Stimulated activated naive CD8-positive, alpha-beta T cell treated with anti-CD3 and anti-CD28 coated beads, Interleukin-15, Interleukin-2, amounts not matched to agents 100 U/mL and 50 U/mL, for 24 hours (primary cell): ENCODE measurements at regions not wholly inside any gene's neighbourhood (a gene's known extent, or its start where the extent isn't known, plus 50 kb on each side); places are given as distances from the start of the nearest gene placed in this dataset.
"Not testable (repeated sequence)": the region's sequence is repeated elsewhere in the genome, so short reads cannot be mapped to it uniquely, and the experiment has no call there.

ENCODE experiments used
- ATAC-seq: fragments of 150-1000 bp; cut with Tn5 transposase; one replicate; pipeline ENCODE4 v1.10.0; 2021
- DNase-seq: peaks from one replicate; pipeline ENCODE4 v3.0.0; 2021

- DNase-seq = no peak
- ATAC-seq = no peak
Measured at GRCh38 chr2:5148392-5149085, 543.6 kb upstream of the SOX11 start.

- DNase-seq = no peak
Measured at GRCh38 chr2:5150871-5151270, 541.3 kb upstream of the SOX11 start.

GRCh38 chr2:5164776-5165525, 527.2 kb upstream of the SOX11 start:
- DNase-seq = no peak
- no peak for ATAC-seq

More at GRCh38 chr2:5150871-5151270, 541.3 kb upstream of the SOX11 start:
- ATAC-seq = no peak

GRCh38 chr2:5172923-5173322, 519.3 kb upstream of the SOX11 start:
- ATAC-seq = no peak
- DNase-seq = no peak

- ATAC-seq = no peak
- no peak for DNase-seq
Measured at GRCh38 chr2:5173876-5174535, 518.2 kb upstream of the SOX11 start.

GRCh38 chr2:5175231-5175630, 517.0 kb upstream of the SOX11 start:
- no peak for ATAC-seq
- no peak for DNase-seq

- ATAC-seq = no peak
- DNase-seq = no peak
Measured at GRCh38 chr2:5176764-5177163, 515.4 kb upstream of the SOX11 start.

GRCh38 chr2:5183031-5183430, 509.2 kb upstream of the SOX11 start:
- ATAC-seq = no peak
- DNase-seq = no peak

GRCh38 chr2:5187283-5187682, 504.9 kb upstream of the SOX11 start:
- DNase-seq (no peak), ATAC-seq (no peak)

GRCh38 chr2:5188636-5189035, 503.5 kb upstream of the SOX11 start:
- ATAC-seq (no peak), DNase-seq (no peak)

GRCh38 chr2:5190023-5190422, 502.2 kb upstream of the SOX11 start:
- ATAC-seq (no peak), DNase-seq (no peak)

- DNase-seq (no peak), ATAC-seq (no peak)
Measured at GRCh38 chr2:5195636-5196035, 496.5 kb upstream of the SOX11 start.

- DNase-seq (no peak), ATAC-seq (no peak)
Measured at GRCh38 chr2:5203134-5203755, 488.9 kb upstream of the SOX11 start.

GRCh38 chr2:5206742-5207141, 485.4 kb upstream of the SOX11 start:
- ATAC-seq, DNase-seq: not testable (repeated sequence)

GRCh38 chr2:5215989-5216607, 476.1 kb upstream of the SOX11 start:
- DNase-seq (no peak), ATAC-seq (no peak)

GRCh38 chr2:5227062-5227699, 465.0 kb upstream of the SOX11 start:
- DNase-seq (no peak), ATAC-seq (no peak)

GRCh38 chr2:5229574-5229973, 462.6 kb upstream of the SOX11 start:
- ATAC-seq = no peak

GRCh38 chr2:5230444-5230843, 461.7 kb upstream of the SOX11 start:
- no peak for DNase-seq
- ATAC-seq = no peak

More at GRCh38 chr2:5229574-5229973, 462.6 kb upstream of the SOX11 start:
- no peak for DNase-seq

- ATAC-seq = no peak
- DNase-seq = no peak
Measured at GRCh38 chr2:5230855-5231254, 461.3 kb upstream of the SOX11 start.

GRCh38 chr2:5231287-5231686, 460.9 kb upstream of the SOX11 start:
- ATAC-seq = no peak
- no peak for DNase-seq

GRCh38 chr2:5234563-5234962, 457.6 kb upstream of the SOX11 start:
- ATAC-seq (no peak), DNase-seq (no peak)

GRCh38 chr2:5235701-5236100, 456.5 kb upstream of the SOX11 start:
- no peak for ATAC-seq

More at GRCh38 chr2:5235701-5236100, 456.5 kb upstream of the SOX11 start:
- no peak for DNase-seq
